RKO (cell line): ENCODE measurements at regions not wholly inside any gene's neighbourhood (a gene's known extent, or its start where the extent isn't known, plus 50 kb on each side); places are given as distances from the start of the nearest gene placed in this dataset.

ENCODE experiments used
- DNase-seq: peaks from one replicate; pipeline ENCODE4 v3.0.0-alpha.2; 2016; ENCODE audit warnings: low spot score

DNA sequence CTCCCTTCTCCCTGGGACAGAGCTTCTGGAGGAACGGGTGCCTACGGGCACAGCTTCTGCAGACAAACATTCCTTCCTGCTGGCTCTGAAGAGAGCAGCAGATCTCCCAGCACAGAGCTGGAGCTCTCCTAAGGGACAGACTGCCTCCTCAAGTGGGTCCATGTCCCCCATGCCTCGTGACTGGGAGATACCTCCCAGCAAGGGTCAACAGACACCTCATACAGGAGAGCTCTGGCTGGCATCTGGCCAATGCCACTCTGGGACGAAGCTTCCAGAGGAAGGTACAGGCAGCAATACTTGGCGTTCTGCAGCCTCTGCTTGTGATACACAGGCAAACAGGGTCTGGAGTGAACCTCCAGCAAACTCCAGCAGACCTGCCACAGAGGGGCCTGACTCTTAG, 227.9 kb downstream of the SPATA31D1 start:
- DNase-seq: no peak

DNA sequence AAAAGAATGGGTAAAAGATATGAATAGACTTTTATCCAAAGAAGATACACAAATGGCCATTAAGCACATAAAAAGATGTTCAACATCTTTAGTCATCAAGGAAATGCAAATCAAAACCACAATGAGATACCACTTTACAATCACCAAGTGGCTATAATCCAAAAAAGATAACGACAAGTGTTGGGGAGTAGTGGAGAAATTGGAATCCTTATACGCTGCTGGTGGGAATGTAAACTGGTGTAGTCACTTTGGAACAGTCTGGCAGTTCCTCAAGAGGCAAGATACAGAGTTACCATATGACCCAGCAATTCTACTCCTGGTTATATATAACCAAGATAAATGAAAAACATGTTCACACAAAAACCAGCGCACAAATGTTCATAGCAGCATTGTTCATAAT, 234.9 kb downstream of the SPATA31D1 start:
- DNase-seq: no peak

DNA sequence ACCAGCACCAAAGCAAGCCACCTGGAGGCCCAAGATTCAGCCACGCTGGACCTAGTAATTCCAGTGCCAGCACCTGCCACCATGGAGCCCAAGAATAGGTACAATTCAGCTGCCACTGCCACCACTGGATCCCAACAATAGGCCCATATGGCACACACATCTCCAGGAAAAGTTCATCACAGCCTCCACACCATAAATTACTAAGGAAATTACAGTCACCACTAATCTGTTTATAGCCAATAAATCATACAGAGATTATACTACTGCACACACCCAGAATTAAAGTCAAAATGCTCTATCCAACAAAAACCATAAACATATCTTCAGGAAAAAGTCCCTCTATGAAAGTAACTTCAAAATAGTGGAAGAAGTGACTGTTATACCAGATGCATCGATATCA, 242.8 kb downstream of the SPATA31D1 start:
- no peak for DNase-seq

DNA sequence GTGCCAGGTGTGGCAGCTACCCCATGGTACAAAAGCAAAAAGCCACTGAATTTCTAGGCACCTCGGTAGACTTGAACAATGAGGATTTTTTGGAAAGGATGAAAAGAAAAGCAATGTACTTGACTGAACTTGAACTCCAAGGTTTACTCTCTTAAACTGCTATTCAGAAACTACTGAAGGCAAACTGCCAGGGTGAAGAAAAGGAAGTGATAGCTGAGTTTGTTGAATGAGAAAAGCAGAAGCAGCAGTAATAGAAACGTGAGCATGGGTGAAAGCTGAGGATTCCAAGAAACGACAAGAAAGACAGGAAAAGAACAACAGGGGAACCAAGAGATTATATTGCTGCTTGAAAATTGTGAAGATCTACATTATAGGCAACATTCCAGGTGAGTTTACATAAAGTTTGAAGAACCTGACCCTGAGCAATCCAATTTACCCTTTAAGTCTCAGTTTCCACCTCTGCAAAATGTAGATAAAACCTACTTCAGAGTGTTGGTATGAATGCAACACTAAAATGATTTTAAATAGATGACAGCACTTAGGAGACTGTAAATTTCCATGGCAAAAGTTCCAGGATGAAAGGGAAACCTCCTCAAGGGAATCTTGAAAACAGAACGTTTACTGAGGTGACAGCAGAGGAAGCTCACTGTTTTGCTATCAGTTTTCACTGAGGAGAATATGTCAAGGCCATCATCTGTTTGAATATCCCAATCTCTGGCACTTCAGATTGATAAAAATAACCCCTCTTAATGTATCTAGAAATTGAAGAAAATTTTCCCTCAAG, 245.8 kb downstream of the SPATA31D1 start:
- DNase-seq: no peak

GRCh38 chr9:82242285-82242963, 253.9 kb downstream of the SPATA31D1 start:
- no peak for DNase-seq

DNA sequence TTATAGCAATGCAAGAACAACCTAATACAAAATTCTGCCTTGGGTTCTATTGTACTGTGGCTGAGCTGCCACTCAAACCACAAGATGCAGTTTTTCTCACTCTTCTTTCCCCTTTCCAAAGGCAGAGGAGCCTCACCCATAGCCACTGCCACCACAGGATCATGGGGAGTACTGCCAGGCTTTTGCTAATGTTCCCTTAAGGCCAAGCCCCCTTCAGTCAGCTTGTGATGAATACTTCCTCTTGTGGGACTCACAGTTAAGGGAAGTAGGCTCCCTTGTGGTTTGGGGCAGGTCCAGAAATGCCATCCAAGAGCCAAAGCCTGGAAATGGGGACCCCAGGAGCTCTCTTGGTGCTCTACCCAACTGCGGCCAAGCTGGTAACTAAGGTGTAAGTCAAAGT, 258.7 kb downstream of the SPATA31D1 start:
- DNase-seq: no peak

- DNase-seq: no peak
Measured at GRCh38 chr9:82252116-82252515, 263.5 kb downstream of the SPATA31D1 start.

DNA sequence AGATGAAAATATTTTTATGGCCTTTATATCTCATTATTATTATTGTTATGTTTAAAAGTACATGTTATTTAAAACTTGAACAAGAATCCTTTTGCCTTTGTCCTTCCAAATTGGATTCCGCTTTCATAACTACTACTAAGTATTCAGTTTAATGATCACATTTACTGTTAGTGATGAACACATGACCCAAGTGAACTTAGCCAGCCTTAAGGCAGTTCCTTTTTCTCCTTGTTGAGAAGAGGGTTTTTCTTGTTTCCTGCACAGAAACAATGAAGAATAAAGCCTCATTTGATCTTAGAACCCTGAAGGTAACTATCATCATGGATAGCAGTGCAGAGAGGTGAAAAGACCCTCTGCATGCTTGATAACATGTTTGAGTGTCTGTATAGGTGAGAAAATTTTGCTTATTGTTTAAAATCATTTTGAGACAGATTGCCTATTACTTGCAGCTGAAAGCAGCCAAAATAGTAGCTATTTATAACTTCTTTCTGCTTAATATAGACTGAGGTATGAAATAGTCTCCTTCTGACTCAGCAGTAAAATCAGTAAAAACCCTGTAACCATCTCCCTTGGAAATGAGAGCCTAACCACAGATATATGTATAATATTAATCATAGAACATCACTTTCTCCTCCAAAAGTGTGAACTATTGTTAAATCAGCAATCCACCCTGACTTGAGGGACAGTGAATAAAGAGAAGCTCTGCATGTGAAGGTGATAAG, 266.2 kb downstream of the SPATA31D1 start:
- no peak for DNase-seq

DNA sequence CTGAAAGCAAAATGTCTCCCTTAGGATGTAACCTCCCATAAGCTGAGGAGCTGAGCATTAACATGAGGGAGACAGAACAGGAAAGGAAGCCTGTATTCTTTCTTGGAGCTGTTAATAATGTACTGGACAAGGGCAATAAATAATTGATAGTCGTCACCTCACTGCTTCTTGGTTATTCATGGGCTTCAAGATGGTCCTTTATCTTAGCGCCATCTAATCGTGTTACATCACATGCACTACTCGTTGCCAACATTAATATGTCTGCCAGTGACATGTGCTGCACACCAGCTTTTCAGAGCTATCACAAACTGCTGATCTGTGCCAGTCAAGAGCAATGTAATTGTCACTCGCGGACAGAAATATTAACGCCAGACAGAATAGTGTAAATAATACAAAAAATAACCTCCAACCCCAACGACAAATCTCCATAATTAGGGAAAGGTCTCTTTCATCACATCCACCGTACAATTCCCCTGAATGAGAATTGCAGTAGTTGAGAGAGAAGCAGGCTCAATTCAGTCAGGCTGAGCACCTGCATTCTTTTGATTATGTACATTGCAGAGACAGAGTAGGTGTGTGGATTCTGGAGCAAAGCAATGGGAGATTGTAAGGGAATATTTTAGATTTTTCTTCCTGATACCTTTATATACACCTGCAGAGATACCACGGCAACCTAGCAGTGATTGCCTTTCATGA, 267.1 kb downstream of the SPATA31D1 start:
- no peak for DNase-seq

DNA sequence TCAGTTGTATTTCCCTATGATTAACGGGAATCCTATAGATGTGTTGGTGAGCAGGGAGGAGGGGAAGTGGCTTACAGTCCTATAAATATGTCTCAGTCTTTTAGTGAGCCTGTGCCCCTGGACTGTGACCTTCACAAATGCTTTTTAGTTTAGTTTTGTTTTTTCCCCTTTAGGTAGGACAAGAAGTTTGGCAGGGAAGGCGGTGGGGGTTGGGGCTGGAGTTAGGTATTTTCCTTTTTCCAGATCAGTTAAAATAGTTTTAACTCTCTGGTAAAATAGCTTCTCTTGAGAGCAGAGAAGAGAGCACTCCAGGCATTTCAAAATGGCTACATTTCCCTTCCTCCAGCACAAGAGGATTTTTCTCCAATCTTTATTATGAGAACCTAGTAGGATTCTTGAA, 272.1 kb downstream of the SPATA31D1 start:
- no peak for DNase-seq

DNA sequence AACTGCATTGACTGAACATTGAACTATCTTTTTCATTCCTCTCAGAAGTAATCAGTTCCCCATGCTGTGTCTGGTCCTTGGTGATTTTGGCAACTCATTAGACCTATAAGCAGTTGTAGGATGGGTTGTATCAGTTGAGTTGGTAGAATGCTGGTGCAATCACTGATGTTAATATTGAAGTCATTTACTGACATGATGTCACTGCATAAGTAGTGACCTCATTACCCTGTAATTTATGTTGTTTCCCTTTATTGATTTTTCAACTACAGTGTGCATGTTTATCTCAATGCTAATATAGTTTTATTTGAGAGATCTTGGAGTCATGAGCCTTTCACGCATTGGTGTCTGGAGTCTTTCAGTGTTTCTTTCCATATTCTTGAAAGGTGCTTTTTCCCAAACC, 275.0 kb downstream of the SPATA31D1 start:
- DNase-seq: no peak

- peak; percentile 10 for DNase-seq
Measured at GRCh38 chr9:82271106-82271561, 282.6 kb downstream of the SPATA31D1 start.

GRCh38 chr9:82273121-82273520, 284.5 kb downstream of the SPATA31D1 start:
- DNase-seq: no peak

- no peak for DNase-seq
Measured at GRCh38 chr9:82275258-82275927, 286.8 kb downstream of the SPATA31D1 start.

GRCh38 chr9:82281066-82281465, 292.5 kb downstream of the SPATA31D1 start:
- DNase-seq: no peak

DNA sequence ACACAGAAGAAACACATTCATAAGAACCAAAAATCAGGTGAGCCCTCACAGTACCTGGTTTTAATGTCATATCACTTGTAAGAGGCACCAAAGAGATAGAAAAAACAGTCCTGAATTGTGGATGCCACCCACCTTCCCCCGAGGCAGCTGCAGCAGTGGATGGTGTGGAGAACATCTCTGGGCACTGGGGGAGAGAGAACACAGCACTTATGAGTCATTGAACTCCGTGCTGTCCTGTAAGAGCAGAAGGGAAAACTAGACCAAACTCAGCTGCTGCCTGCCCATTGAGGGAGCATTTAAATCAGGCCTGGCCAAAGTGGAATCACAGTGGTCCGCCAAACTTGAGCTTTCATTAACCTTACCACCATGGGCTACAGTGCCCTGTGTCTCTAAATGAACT, 296.2 kb downstream of the SPATA31D1 start:
- DNase-seq: no peak

DNA sequence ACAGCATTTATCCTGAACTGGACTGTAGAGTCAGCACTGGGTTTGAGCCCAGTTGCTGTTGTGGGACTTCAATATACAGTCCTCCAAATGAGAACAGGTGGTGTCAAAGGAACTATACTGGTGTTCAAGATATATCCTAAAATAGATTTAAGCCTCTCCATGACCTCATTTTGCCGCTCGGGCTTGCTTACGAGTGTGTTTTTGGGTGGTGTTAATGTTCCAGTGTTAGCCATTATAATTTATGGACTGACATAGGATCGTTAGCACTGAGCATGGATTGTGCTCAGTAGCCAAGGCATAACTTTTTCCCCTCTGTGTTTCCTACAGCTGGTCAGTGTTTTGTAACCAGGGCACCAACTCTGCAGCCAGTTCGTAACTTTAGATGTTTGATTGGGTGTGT, 306.6 kb downstream of the SPATA31D1 start:
- no peak for DNase-seq

DNA sequence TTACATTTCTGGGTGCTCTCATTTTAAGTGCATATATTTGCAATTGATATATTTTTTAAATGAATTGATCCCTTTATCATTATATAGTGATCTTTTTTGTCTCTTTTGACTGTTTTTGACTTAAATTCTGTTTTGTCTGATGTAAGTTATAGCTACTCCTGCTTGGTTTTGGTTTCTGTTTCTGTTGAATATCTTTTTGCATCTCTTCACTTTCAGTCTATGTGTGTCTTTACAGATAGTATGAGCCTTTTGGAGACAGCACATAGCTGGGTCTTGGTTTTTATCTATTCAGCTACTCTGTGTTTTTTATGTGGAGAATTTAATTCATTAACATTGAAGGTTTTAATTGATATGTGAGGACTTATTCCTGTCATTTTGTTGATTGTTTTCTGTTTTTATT, 311.3 kb downstream of the SPATA31D1 start:
- no peak for DNase-seq

DNA sequence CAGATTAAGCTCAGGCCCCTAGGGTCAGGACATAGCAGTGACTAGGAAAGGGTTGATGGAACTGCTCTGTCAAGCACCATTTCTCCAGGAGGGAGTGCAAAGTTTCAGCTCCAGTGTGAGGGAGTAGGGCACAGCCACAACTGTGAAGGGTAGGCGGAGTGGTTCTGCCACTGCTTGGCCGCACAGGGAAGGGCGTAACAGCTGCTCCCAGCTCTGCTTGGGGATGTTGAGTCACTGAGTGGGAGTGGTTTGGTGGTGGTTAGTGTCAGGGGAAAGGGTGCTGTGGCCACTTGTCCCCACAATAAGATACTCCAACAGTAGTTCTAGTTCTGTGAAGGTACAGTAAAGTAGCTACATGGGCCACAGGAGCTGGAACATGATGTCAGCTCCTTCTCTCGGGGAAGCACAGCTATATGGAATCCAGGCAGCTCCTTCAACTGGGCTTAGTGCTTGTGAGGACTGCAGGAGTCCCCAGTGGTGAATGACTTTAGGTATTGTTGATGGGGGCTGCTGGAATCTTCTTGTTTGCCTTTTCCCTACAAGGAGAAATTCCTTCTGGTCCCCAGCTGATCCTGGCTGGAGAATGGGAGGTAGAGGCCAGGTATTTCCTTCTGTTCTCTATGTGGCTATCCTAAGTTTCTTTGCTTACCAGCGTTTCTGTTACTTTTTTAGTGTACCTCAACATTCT, 314.5 kb downstream of the SPATA31D1 start:
- no peak for DNase-seq

GRCh38 chr9:82308836-82309235, 320.3 kb downstream of the SPATA31D1 start:
- DNase-seq: no peak

DNA sequence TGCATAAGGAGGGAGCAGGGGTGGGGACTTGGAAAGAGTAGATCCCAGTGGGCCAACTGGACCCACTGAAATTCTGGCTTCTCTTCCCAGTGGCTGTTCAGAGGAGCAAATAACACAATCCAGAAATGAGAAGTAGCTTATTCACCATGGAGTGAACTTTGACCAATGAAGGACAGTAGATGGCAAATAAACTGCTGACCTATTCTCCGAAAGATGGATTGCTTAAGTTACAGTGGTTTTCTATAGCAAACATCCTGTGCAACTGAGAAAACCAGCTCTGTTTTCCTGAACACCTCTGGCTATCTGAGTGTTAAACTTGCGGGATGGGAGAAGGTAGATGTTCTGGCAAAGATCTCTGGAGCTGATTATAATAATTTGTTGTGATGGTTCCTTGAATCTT, 325.1 kb downstream of the SPATA31D1 start:
- no peak for DNase-seq
